Endothelial cell of umbilical vein (primary cell): ENCODE measurements at regions not wholly inside any gene's neighbourhood (a gene's known extent, or its start where the extent isn't known, plus 50 kb on each side); places are given as distances from the start of the nearest gene placed in this dataset.

Experiments used
- BruUV-seq: library from RNA; stranded (reverse); fragments of 400-500 nt; replicated peaks from 2 replicates; lab custom pipeline; 2021; lab: Mats Ljungman, UMichigan
- CTCF ChIA-PET: fragments of 300-600, 350-600 bp; sonication (Branson Sonifier 250); formaldehyde crosslinking; loops from one replicate; lab custom pipeline; 2021; ENCODE audit warnings: antibody characterized with exemption, inconsistent platforms; lab: Charles Lee
- POLR2A ChIA-PET: fragments of 300-600, 350-600 bp; sonication (Branson Sonifier 250); formaldehyde crosslinking; loops from one replicate; lab custom pipeline; 2021; ENCODE audit warnings: antibody characterized with exemption, inconsistent platforms; lab: Charles Lee
- DNase-seq: peaks from one replicate; pipeline ENCODE4 v3.0.0-alpha.2; 2011; ENCODE audit warnings: low read depth, low spot score
- FAIRE-seq: peaks from 2 replicates; lab custom pipeline; 2011; peaks lifted over from hg19 to GRCh38; lab: Jason Lieb, UNC
- H2AFZ ChIP-seq: 2 replicates; pipeline ENCODE4 v1.6.0; 2012; ENCODE audit warnings: low read depth, low read length, control low read depth, inconsistent platforms
- H3K27ac ChIP-seq: 2 replicates; pipeline ENCODE4 v1.5.1; 2011; ENCODE audit warnings: low read depth, mild to moderate bottlenecking, control low read depth, low read length, moderate library complexity; ENCODE audit not compliant: insufficient read depth
- H3K27me3 ChIP-seq, 2 experiments: 2 replicates each; pipeline versions ENCODE4 v1.6.0 to v1.6.1; 2011; ENCODE audit warnings: low read length in 2 of 2, mixed read lengths in 1 of 2; ENCODE audit not compliant: control insufficient read depth in 2 of 2, insufficient read depth in 2 of 2
- H3K36me3 ChIP-seq, 2 experiments: 2 replicates in 1 of 2; 3 replicates in 1 of 2; pipeline ENCODE4 v1.5.1; 2011; ENCODE audit warnings: low read length in 2 of 2, mild to moderate bottlenecking in 1 of 2, moderate library complexity in 1 of 2; ENCODE audit not compliant: control insufficient read depth in 2 of 2, insufficient read depth in 2 of 2; ENCODE audit errors: extremely low read depth in 1 of 2
- H3K4me1 ChIP-seq: 3 replicates; pipeline ENCODE4 v1.5.1; 2011; ENCODE audit warnings: mild to moderate bottlenecking, low read length; ENCODE audit not compliant: control insufficient read depth, insufficient read depth; ENCODE audit errors: extremely low read depth
- H3K4me2 ChIP-seq: 2 replicates; pipeline ENCODE4 v1.6.1; 2011; ENCODE audit warnings: low read length, control low read depth, mixed read lengths; ENCODE audit not compliant: insufficient read depth
- H3K4me3 ChIP-seq, 3 experiments: fragments of 200-600 bp in 1 of 3; sonication (generic), shearing (Covaris generic) in 1 of 3; replicated peaks in 1 of 3; 2 replicates each; pipeline ENCODE4 v1.5.1; 2011 to 2016; ENCODE audit warnings: control low read depth in 3 of 3, low read length in 3 of 3, mild to moderate bottlenecking in 2 of 3, inconsistent platforms in 1 of 3, low read depth in 1 of 3, moderate library complexity in 1 of 3; ENCODE audit not compliant: insufficient read depth in 1 of 3
- H3K79me2 ChIP-seq: 2 replicates; pipeline ENCODE4 v1.6.0; 2012; ENCODE audit warnings: low read length, inconsistent platforms; ENCODE audit not compliant: control insufficient read depth, insufficient read depth
- H3K9ac ChIP-seq: replicated peaks from 2 replicates; pipeline ENCODE3; 2011; ENCODE audit warnings: low read length, control low read depth; ENCODE audit not compliant: insufficient read depth; ENCODE audit errors: extremely low read depth
- H3K9me1 ChIP-seq: replicated peaks from 3 replicates; pipeline ENCODE4 v1.6.0; 2011; ENCODE audit warnings: mild to moderate bottlenecking, low read length; ENCODE audit not compliant: control insufficient read depth, insufficient read depth; ENCODE audit errors: extremely low read depth
- H3K9me3 ChIP-seq: replicated peaks from 2 replicates; pipeline ENCODE4 v1.5.1; 2012; ENCODE audit warnings: low read length, inconsistent platforms; ENCODE audit not compliant: control insufficient read depth, insufficient read depth
- H4K20me1 ChIP-seq: replicated peaks from 2 replicates; pipeline ENCODE3; 2011; ENCODE audit warnings: mild to moderate bottlenecking, low read length; ENCODE audit not compliant: control insufficient read depth, insufficient read depth; ENCODE audit errors: extremely low read depth
- EZH2 ChIP-seq: IDR thresholded peaks from 2 replicates; pipeline ENCODE4 v1.6.1; 2012; ENCODE audit warnings: borderline replicate concordance, low read depth, mild to moderate bottlenecking, moderate library complexity, low read length, inconsistent platforms; ENCODE audit not compliant: severe bottlenecking
- FOS ChIP-seq: IDR thresholded peaks from 2 replicates; pipeline ENCODE4 v1.6.1; 2011; ENCODE audit warnings: mild to moderate bottlenecking, low read length, moderate library complexity, borderline replicate concordance; ENCODE audit not compliant: insufficient read depth
- GATA2 ChIP-seq: IDR thresholded peaks from 2 replicates; pipeline ENCODE4 v1.7.0; 2011; ENCODE audit warnings: low read depth, mild to moderate bottlenecking, moderate library complexity, mixed read lengths, low read length; ENCODE audit not compliant: insufficient read length, insufficient read depth
- JUN ChIP-seq: IDR thresholded peaks from 2 replicates; pipeline ENCODE4 v1.6.1; 2011; ENCODE audit warnings: borderline replicate concordance, low read depth; ENCODE audit not compliant: insufficient read length, insufficient read depth
- MAX ChIP-seq: IDR thresholded peaks from 2 replicates; pipeline ENCODE4 v1.6.1; 2011; ENCODE audit not compliant: insufficient read depth, insufficient read length
- MYC ChIP-seq: IDR thresholded peaks from one replicate; pipeline ENCODE4 v1.6.1; 2011; ENCODE audit warnings: mild to moderate bottlenecking, low read depth, low read length
- POLR2A ChIP-seq: IDR thresholded peaks from 2 replicates; pipeline ENCODE4 v1.6.1; 2012; ENCODE audit warnings: low read depth, mild to moderate bottlenecking, control low read depth, low read length
- POLR2AphosphoS5 ChIP-seq: IDR thresholded peaks from 2 replicates; pipeline ENCODE4 v1.6.1; 2012; ENCODE audit warnings: low read depth, mild to moderate bottlenecking, control low read depth, low read length, moderate library complexity; ENCODE audit not compliant: insufficient read depth
- dilution Hi-C: fragments of 300-500 bp; cut with MboI; formaldehyde crosslinking; loops from one replicate; pipeline ENCODE4 v1.15.0; 2019; ENCODE audit warnings: low sequenced_read_pairs; ENCODE audit not compliant: extremely low pct_ligation_motif_present
- intact Hi-C: fragments of 100-400 bp; cut with micrococcal nuclease; formaldehyde crosslinking; loops from one replicate; pipeline ENCODE4 v1.10.0; 2022
- TF ChIP-seq, protein P1 (sequence below), 2 donors: IDR thresholded peaks; 1 replicate in 1 of 2; 2 replicates in 1 of 2; pipeline ENCODE4 v1.5.1; 2011; ENCODE audit warnings: low read length in 2 of 2, mild to moderate bottlenecking in 2 of 2, moderate library complexity in 2 of 2, control low read depth in 1 of 2, inconsistent platforms in 1 of 2, low read depth in 1 of 2; ENCODE audit not compliant: insufficient read depth in 1 of 2; ENCODE audit errors: extremely low read depth in 1 of 2

DNA sequence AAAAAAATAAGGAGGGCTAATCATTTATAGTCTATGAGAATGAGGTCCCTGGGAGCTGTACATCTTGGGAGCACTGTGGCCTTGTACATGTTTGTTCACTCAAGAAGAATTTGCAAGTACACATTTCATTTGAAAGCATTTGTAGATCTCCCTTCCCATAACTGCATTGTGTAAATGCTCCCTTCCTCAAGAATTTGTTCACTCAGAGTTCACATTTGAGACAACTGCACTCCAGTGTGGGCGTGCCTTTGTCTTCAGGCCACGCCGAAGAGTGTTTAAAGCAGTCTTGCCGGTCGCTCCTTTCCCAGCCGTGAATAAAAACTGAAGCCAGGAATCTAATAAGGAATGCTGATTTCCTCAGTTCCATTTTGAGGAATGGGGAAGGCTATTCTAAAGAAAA is 291.1 kb upstream of the LYZL1 start:
- dilution Hi-C loops (no loop called here), intact Hi-C loops (no loop called here)
- Histone ChIP-seq H3K36me3 (no peaks in the 10 kb centered on the region), H3K79me2 (no peaks in the 10 kb centered on the region), H3K4me3 (no peak overlapping the region), H2AFZ (no peak overlapping the region), H3K27ac (no peak overlapping the region), H3K9me1 (no peaks in the 10 kb centered on the region), H4K20me1 (no peaks in the 10 kb centered on the region), H3K27me3 (peaks cover 3 to 10% of the 10 kb centered on the region in 2 experiments), H3K9ac (no peak overlapping the region), H3K9me3 (no peaks in the 10 kb centered on the region), H3K4me1 (no peaks in the 10 kb centered on the region), H3K4me2 (no peak overlapping the region)
- no peak for DNase-seq
- no TSS peak for BruUV-seq
- FAIRE-seq = no peak
- CTCF ChIA-PET = no interaction called here
- POLR2A ChIA-PET = no interaction called here
- TF ChIP-seq POLR2AphosphoS5 (no peak), JUN (no peak), GATA2 (no peak), EZH2 (no peak), MAX (no peak), POLR2A (no peak), FOS (no peak), MYC (no peak)
- TF ChIP-seq, protein P1, sequence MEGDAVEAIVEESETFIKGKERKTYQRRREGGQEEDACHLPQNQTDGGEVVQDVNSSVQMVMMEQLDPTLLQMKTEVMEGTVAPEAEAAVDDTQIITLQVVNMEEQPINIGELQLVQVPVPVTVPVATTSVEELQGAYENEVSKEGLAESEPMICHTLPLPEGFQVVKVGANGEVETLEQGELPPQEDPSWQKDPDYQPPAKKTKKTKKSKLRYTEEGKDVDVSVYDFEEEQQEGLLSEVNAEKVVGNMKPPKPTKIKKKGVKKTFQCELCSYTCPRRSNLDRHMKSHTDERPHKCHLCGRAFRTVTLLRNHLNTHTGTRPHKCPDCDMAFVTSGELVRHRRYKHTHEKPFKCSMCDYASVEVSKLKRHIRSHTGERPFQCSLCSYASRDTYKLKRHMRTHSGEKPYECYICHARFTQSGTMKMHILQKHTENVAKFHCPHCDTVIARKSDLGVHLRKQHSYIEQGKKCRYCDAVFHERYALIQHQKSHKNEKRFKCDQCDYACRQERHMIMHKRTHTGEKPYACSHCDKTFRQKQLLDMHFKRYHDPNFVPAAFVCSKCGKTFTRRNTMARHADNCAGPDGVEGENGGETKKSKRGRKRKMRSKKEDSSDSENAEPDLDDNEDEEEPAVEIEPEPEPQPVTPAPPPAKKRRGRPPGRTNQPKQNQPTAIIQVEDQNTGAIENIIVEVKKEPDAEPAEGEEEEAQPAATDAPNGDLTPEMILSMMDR (IDR thresholded peaks at IDR 0.05; ENCODE audit: extremely low read depth in 1 of 2, insufficient read depth in 1 of 2, low read depth in 1 of 2, low read length in 2 of 2) = no peak
